HG03457 (cell line): ENCODE measurements at regions not wholly inside any gene's neighbourhood (a gene's known extent, or its start where the extent isn't known, plus 50 kb on each side); places are given as distances from the start of the nearest gene placed in this dataset.

ENCODE experiments used
- ATAC-seq: cut with Tn5 transposase; IDR thresholded peaks from one replicate; pipeline ENCODE4 v1.9.1; 2021; ENCODE audit warnings: moderate number of reproducible peaks; ENCODE audit not compliant: unreplicated experiment

- no peak for ATAC-seq
Observed at GRCh38 chr1:221900678-221901077, 158.8 kb upstream of the DUSP10 start.

DNA sequence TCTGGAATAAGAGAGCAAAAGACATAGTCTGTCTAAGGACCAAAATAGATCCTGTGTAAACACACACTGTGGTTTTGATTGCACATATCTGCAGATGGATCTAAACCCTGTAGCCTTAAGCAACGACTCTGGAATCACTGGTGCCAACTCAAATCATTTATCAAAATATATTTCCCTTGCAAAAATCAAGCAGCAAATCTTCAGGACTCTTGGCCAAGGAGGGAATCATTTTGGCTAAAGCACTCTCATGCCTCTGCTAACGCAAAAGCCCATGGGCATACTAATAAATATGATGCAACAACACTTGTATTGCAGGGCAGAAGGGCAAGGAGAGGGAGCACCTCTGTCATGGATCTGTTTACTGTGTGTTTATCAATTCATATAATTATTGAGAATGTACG, 155.4 kb upstream of the DUSP10 start:
- ATAC-seq: no peak

- no peak for ATAC-seq
Observed at GRCh38 chr1:221892301-221892830, 150.5 kb upstream of the DUSP10 start.

DNA sequence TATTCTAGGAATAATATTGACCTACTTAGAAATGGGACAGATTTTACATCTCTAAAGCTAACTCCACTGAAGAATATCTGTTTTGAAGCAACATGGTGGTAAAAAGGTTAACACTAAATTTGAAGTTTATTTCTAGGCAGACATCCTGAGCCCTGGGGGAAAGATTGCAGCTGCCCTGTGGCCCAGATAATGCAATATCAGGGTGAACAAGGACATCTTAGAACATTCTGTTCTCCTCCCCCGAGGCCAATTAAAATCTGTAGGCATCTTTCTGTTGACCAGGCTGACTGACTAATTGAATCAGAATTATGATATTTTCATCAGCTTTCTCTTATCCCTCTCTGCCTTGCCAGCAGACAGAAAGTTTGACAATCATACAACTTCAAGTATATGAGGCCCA, 149.8 kb upstream of the DUSP10 start:
- no peak for ATAC-seq

GRCh38 chr1:221888801-221889200, 146.9 kb upstream of the DUSP10 start:
- no peak for ATAC-seq

GRCh38 chr1:221888218-221888617, 146.3 kb upstream of the DUSP10 start:
- ATAC-seq: no peak

DNA sequence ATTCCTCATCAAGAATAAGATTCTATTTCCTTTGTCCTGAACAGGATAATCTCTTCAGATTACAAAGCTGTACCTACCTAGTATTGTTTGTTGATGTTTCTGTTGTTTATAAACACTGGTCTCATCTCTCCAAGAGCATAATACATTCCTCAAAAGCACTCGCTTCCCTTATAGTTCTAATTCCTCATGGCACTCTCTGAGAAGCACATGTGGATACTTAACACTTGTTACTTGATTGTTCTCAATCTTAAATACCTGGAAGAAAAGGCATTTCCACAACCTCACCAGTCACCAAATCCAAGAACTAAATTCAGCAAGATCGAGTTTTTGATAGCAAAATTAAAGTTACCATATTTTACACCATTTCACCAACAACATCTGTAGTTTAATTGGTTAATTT, 145.9 kb upstream of the DUSP10 start:
- no peak for ATAC-seq

- no peak for ATAC-seq
Observed at GRCh38 chr1:221887415-221887746, 145.5 kb upstream of the DUSP10 start.

GRCh38 chr1:221886743-221887414, 145.0 kb upstream of the DUSP10 start:
- no peak for ATAC-seq

- ATAC-seq: no peak
Observed at GRCh38 chr1:221886311-221886710, 144.4 kb upstream of the DUSP10 start.

DNA sequence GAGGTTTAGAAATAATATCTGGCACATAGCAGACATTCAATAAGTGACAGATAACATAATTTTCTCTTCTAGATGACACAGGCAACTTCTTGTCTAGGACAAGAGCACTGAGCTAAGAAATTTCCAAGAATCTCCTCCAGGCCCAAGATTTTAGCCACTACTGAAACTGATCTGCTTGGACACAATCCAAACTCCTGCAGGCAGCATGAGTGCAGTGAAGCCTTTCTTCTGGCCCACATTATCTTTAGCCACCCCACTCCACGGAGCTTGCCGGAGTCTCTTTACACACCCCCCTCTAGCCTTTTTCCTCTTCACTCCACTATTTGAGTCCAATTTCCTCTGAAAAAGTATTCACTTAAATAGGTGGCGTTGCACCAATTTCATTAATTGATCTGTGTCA, 142.9 kb upstream of the DUSP10 start:
- no peak for ATAC-seq

GRCh38 chr1:221881805-221882581, 140.1 kb upstream of the DUSP10 start:
- ATAC-seq: no peak

DNA sequence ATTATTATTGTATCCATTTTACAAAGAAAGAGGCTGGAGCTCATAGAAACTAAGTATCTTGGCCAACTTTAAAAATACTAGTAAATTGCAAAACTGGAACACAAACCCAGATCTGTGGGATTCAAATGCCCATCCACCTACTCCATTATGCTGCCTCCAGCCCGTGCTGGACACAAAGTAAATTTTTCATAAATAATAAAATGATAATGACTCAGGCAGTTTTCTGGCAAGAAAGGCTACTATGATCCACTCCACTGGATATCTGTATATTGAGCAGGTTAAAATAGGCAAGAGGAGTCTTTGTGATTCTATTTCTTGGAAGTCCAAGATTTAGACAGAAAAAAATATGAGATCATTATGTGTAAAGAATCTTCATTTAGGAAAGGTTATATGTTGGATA, 138.3 kb upstream of the DUSP10 start:
- no peak for ATAC-seq

- peak; percentile 66 for ATAC-seq
Observed at GRCh38 chr1:221878134-221878533, 136.2 kb upstream of the DUSP10 start.

DNA sequence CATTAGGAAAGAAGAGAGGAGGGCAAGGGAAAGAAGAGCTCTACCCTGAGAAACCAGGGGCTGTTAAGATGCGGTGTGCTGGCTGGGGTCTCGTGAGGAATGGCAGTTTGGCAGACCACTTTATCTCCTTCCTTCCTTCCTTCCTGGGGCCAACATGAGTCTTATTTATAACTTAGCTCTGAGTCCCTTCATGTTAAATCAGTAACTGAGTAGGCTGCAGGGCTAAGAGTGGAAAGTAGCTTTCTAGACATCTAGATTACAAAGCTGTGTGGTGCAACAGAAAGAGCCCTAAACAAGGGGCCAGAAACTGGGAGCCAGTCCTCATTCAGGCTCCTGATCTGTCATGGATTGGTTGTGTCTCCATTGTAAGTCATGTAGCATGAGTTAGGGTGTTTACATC, 135.4 kb upstream of the DUSP10 start:
- no peak for ATAC-seq

- ATAC-seq: no peak
Observed at GRCh38 chr1:221875004-221875330, 133.1 kb upstream of the DUSP10 start.

GRCh38 chr1:221874285-221875003, 132.6 kb upstream of the DUSP10 start:
- no peak for ATAC-seq

DNA sequence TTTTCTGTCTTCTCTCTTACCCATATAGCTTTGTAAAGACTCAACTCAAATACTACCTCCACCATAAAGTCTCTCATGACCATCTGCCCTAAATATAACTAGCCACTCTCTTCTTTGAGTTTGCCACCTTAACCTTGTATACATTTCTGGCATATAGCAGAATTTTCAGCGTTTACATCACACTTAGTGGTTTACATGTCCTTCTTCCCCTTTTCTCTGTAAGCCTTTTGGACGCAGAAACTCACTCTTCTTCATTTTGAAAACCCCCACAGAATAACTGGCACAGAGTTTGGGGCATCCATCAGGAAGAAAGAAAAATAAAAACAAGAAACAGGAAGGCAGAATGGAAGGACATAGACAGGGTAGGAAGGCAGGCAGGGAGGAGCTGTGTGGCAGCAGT, 131.8 kb upstream of the DUSP10 start:
- ATAC-seq: no peak

DNA sequence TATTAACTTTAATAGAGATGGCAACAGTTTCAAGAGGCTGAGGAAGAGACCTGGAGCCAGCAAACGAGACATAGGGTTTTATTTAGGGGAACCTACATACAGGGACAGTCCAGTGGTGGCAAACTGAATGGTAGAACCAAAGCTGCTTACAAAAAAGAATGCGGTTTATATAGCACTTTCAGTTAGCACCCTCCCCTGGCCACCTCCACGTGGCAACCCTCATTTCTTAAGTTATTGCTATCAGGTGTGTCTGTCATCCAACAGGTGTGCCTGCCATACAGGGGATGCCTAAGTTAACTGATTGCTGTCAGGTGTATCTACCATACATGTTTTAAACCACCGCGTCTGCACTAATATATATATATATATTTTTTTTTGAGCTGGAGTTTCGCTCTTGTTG, 129.2 kb upstream of the DUSP10 start:
- no peak for ATAC-seq

- no peak for ATAC-seq
Observed at GRCh38 chr1:221869779-221870178, 127.9 kb upstream of the DUSP10 start.

DNA sequence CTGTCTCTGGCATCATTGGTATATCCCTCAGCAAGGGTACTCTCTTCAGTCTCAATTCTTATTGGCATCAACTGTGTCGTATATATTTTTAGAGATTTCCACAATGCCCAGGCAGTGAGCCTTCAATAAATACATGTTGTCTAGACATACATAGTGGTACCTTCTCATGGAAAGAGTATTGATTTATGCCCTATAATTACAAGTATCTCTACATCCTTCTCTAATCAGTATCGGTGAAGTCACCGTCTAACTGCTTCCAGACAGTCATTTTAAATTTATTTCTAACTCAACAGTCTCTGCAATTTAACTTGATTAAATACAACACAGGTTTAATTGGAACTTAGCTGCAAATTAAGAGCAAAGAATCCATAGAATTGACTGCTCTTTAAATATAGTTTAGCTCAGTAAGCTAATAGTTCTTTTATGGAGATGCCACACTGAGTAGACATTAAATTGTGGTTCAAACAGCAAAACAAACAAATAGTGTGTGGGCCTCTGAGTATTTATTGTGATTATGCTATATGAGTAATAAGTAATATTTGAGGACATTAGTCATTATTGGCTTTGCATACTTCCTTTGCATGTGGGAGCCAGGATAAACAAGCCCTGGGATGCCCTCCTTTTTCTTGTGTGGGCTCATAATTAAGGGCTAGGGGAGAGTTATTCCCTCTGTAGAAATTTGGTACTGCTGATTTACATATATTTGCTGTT, 126.9 kb upstream of the DUSP10 start:
- ATAC-seq: no peak
